ENCODE measurements at regions not wholly inside any gene's neighbourhood (a gene's known extent, or its start where the extent isn't known, plus 50 kb on each side); places are given as distances from the start of the nearest gene placed in this dataset.
A peak's percentile ranks its signal among the peaks of the same experiment; 100 is the strongest.

- DNase-seq (ENCODE audit: low read depth): no peak
Observed at GRCh38 chr7:91323626-91324158, 59.5 kb downstream of the FZD1 start.

GRCh38 chr7:91324663-91325062, 60.4 kb downstream of the FZD1 start:
- DNase-seq (ENCODE audit: low read depth): no peak

- peak; percentile 31 for DNase-seq (ENCODE audit: low read depth)
Observed at GRCh38 chr7:91325726-91326125, 61.5 kb downstream of the FZD1 start.

- no peak for DNase-seq (ENCODE audit: low read depth)
Observed at GRCh38 chr7:91326516-91327199, 62.4 kb downstream of the FZD1 start.

- no peak for DNase-seq (ENCODE audit: low read depth)
Observed at GRCh38 chr7:91327346-91327745, 63.1 kb downstream of the FZD1 start.

GRCh38 chr7:91329571-91329970, 65.3 kb downstream of the FZD1 start:
- no peak for DNase-seq (ENCODE audit: low read depth)

- no peak for DNase-seq (ENCODE audit: low read depth)
Observed at GRCh38 chr7:91330191-91330808, 66.1 kb downstream of the FZD1 start.

GRCh38 chr7:91330866-91331265, 66.6 kb downstream of the FZD1 start:
- no peak for DNase-seq (ENCODE audit: low read depth)

GRCh38 chr7:91336106-91336505, 71.9 kb downstream of the FZD1 start:
- no peak for DNase-seq (ENCODE audit: low read depth)

- DNase-seq (ENCODE audit: low read depth): no peak
Observed at GRCh38 chr7:91338226-91339020, 74.2 kb downstream of the FZD1 start.

- no peak for DNase-seq (ENCODE audit: low read depth)
Observed at GRCh38 chr7:91342346-91342745, 78.1 kb downstream of the FZD1 start.

- DNase-seq (ENCODE audit: low read depth): no peak
Observed at GRCh38 chr7:91343420-91343960, 79.3 kb downstream of the FZD1 start.

- no peak for DNase-seq (ENCODE audit: low read depth)
Observed at GRCh38 chr7:91343996-91344629, 79.9 kb downstream of the FZD1 start.

GRCh38 chr7:91344911-91345310, 80.7 kb downstream of the FZD1 start:
- no peak for DNase-seq (ENCODE audit: low read depth)

- no peak for DNase-seq (ENCODE audit: low read depth)
Observed at GRCh38 chr7:91345449-91345848, 81.2 kb downstream of the FZD1 start.

- DNase-seq (ENCODE audit: low read depth): no peak
Observed at GRCh38 chr7:91346426-91346825, 82.2 kb downstream of the FZD1 start.

- peak; percentile 35 for DNase-seq (ENCODE audit: low read depth)
Observed at GRCh38 chr7:91347290-91347689, 83.1 kb downstream of the FZD1 start.

- DNase-seq (ENCODE audit: low read depth): peak; percentile 7
Observed at GRCh38 chr7:91348711-91349110, 84.5 kb downstream of the FZD1 start.

- DNase-seq (ENCODE audit: low read depth): peak; percentile 64
Observed at GRCh38 chr7:91351374-91351773, 87.1 kb downstream of the FZD1 start.

GRCh38 chr7:91352091-91352490, 87.9 kb downstream of the FZD1 start:
- DNase-seq (ENCODE audit: low read depth): no peak

- DNase-seq (ENCODE audit: low read depth): no peak
Observed at GRCh38 chr7:91353848-91354247, 89.6 kb downstream of the FZD1 start.

All from M059J (cell line).